D721Med (cell line): ENCODE measurements at regions not wholly inside any gene's neighbourhood (a gene's known extent, or its start where the extent isn't known, plus 50 kb on each side); places are given as distances from the start of the nearest gene placed in this dataset.

ENCODE experiments used
- DNase-seq: peaks from one replicate; pipeline ENCODE4 v3.0.0; 2011; ENCODE audit warnings: low spot score; ENCODE audit not compliant: insufficient read length
- FAIRE-seq: peaks from 2 replicates; lab custom pipeline; 2011; peaks lifted over from hg19 to GRCh38; lab: Jason Lieb, UNC
- CTCF ChIP-seq: IDR thresholded peaks from 2 replicates; pipeline ENCODE4 v1.5.1; 2012; ENCODE audit warnings: mild to moderate bottlenecking, control low read depth; ENCODE audit not compliant: insufficient read depth; ENCODE audit errors: missing control alignments

GRCh38 chr2:145918951-145919350, 1399.0 kb upstream of the ZEB2 start:
- DNase-seq (no peak), FAIRE-seq (no peak)
- TF ChIP-seq CTCF = no peak

GRCh38 chr2:145916799-145917198, 1396.9 kb upstream of the ZEB2 start:
- no peak for FAIRE-seq
- TF ChIP-seq CTCF = no peak
- no peak for DNase-seq

- DNase-seq = no peak
- TF ChIP-seq CTCF = no peak
- FAIRE-seq = no peak
Observed at GRCh38 chr2:145914716-145915115, 1394.8 kb upstream of the ZEB2 start.

- no peak for FAIRE-seq
- DNase-seq = no peak
- no peak for TF ChIP-seq CTCF
Observed at GRCh38 chr2:145910416-145910815, 1390.5 kb upstream of the ZEB2 start.

GRCh38 chr2:145909766-145910165, 1389.8 kb upstream of the ZEB2 start:
- DNase-seq = no peak
- FAIRE-seq = no peak
- TF ChIP-seq CTCF = no peak

GRCh38 chr2:145909175-145909755, 1389.3 kb upstream of the ZEB2 start:
- FAIRE-seq = no peak
- no peak for DNase-seq
- TF ChIP-seq CTCF = no peak

GRCh38 chr2:145906354-145906753, 1386.4 kb upstream of the ZEB2 start:
- TF ChIP-seq CTCF = no peak
- no peak for FAIRE-seq
- no peak for DNase-seq
